IPS-15b (cell line): ENCODE measurements at regions not wholly inside any gene's neighbourhood (a gene's known extent, or its start where the extent isn't known, plus 50 kb on each side); places are given as distances from the start of the nearest gene placed in this dataset.

Experiments
- H3K27me3 ChIP-seq: one replicate; pipeline ENCODE4 v1.6.1; 2013; ENCODE audit warnings: low read length; ENCODE audit not compliant: control insufficient read depth, insufficient read depth
- H3K36me3 ChIP-seq: one replicate; pipeline ENCODE4 v1.6.1; 2013; ENCODE audit warnings: low read length; ENCODE audit not compliant: control insufficient read depth, insufficient read depth
- H3K4me1 ChIP-seq: one replicate; pipeline ENCODE4 v1.6.1; 2013; ENCODE audit warnings: mild to moderate bottlenecking, low read length; ENCODE audit not compliant: control insufficient read depth, insufficient read depth
- H3K4me3 ChIP-seq: one replicate; pipeline ENCODE4 v1.5.1; 2013; ENCODE audit warnings: low read depth, low read length
- H3K9ac ChIP-seq: one replicate; pipeline ENCODE4 v1.6.1; 2013; ENCODE audit warnings: low read depth, mild to moderate bottlenecking, low read length
- H3K9me3 ChIP-seq: one replicate; pipeline ENCODE4 v1.6.1; 2013; ENCODE audit warnings: mild to moderate bottlenecking, low read length; ENCODE audit not compliant: control insufficient read depth, insufficient read depth

DNA sequence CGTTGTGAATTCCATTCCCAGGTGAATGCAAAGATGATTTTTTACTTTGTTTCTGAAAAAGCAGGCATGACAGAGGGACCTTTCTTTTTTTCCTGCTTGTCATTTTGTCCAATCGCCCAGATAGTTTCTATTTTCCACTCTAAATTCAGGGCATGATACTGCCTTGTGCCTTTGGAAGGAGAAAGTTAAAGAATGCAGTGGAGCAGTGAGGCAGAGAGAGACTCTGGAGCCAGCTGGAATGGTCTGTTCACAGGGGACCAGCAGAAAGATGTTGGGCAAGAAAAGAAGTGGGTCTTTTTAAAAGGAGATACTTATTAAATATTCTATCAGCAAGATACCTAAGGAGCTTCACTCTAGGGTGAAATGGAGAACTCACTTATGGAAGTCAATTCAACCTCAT, 532.3 kb downstream of the BRINP1 start:
- H3K36me3 ChIP-seq: no peaks in the 10 kb centered on the region
- H3K9ac ChIP-seq: no peak overlapping the region
- no peaks in the 10 kb centered on the region for H3K27me3 ChIP-seq
- H3K4me1 ChIP-seq: no peaks in the 10 kb centered on the region
- no peaks in the 10 kb centered on the region for H3K9me3 ChIP-seq
- H3K4me3 ChIP-seq: no peak overlapping the region

DNA sequence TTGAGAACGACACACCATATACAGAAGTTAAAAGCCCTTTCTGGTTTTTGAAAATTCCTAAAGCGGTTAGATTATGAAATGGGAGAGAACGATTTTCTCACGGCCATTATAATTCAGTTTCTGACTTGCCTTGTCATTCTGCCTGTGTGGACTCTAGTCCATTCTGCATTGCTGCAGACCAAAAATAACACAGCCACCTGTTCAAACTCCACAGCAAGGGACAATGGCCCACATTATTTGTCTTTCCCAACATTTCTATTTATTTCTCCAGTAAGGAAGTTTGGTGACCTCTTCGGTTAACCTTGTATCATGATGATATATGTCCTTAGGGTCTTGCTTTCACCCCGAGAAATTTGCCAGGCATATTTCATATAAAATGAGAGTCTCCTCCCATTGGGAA, 497.7 kb downstream of the BRINP1 start:
- H3K27me3 ChIP-seq: no peaks in the 10 kb centered on the region
- H3K4me1 ChIP-seq: no peaks in the 10 kb centered on the region
- H3K4me3 ChIP-seq: no peak overlapping the region
- no peaks in the 10 kb centered on the region for H3K9me3 ChIP-seq
- no peaks in the 10 kb centered on the region for H3K36me3 ChIP-seq
- no peak overlapping the region for H3K9ac ChIP-seq

DNA sequence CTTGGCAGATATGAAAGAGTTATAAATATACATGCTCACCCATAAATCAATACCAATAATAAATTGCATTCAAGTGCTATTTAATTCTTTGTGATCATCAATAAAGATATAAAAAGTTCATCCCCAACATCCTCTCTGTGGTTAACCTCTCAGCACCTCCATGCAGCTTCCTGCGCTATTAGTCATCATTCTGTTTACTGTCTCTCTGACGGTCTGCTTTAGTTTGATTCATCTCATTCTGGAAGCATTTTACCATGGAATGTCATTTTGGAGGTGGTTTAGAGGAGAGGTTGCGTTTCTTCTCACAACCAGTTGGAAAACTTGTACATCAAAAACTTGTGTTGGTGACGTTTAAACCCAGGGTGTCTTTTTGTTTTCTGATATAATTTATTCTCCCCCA, 486.6 kb downstream of the BRINP1 start:
- no peaks in the 10 kb centered on the region for H3K9me3 ChIP-seq
- H3K4me1 ChIP-seq: no peaks in the 10 kb centered on the region
- no peaks in the 10 kb centered on the region for H3K27me3 ChIP-seq
- H3K4me3 ChIP-seq: no peak overlapping the region
- H3K9ac ChIP-seq: no peak overlapping the region
- no peaks in the 10 kb centered on the region for H3K36me3 ChIP-seq

DNA sequence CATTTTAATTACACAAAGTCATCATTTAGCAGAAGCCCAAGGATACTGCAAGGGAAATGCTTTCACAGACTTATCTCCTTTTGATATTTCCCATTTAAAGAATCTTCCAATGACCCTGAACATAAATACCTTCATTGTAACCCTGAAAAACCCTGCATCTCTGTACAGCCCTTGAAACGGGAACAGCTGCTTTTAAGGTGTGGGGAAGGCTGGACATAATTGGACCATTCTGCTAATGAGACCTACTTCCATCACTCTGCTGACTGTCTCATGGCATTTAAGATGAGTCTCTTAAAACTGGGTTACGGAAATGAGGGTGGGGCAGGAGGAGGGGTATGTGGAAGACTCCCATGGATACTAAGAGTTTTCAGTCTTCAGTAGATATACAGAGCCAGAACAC, 485.8 kb downstream of the BRINP1 start:
- Histone ChIP-seq H3K9ac (no peak overlapping the region), H3K4me1 (no peaks in the 10 kb centered on the region), H3K9me3 (no peaks in the 10 kb centered on the region), H3K4me3 (no peak overlapping the region), H3K36me3 (no peaks in the 10 kb centered on the region), H3K27me3 (no peaks in the 10 kb centered on the region)

DNA sequence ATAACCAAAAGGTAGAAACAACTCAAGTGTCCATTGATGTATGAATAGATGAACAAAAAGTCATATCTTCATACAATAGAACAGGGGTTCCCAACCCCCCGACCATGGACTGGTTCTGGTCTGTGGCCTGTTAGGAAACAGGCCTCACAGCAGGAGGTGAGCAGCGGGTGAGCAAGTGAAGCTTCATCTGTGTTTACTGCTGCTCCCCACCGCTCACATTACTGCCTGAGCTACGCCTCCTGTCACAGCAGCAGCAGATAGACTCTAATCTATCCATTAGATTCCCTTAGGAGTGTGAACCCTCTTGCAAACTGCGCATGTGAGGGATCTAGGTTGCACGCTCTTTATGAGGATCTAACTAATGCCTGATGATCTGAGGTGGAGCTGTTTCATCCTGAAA, 478.0 kb downstream of the BRINP1 start:
- H3K4me3 ChIP-seq: no peak overlapping the region
- H3K27me3 ChIP-seq: no peaks in the 10 kb centered on the region

DNA sequence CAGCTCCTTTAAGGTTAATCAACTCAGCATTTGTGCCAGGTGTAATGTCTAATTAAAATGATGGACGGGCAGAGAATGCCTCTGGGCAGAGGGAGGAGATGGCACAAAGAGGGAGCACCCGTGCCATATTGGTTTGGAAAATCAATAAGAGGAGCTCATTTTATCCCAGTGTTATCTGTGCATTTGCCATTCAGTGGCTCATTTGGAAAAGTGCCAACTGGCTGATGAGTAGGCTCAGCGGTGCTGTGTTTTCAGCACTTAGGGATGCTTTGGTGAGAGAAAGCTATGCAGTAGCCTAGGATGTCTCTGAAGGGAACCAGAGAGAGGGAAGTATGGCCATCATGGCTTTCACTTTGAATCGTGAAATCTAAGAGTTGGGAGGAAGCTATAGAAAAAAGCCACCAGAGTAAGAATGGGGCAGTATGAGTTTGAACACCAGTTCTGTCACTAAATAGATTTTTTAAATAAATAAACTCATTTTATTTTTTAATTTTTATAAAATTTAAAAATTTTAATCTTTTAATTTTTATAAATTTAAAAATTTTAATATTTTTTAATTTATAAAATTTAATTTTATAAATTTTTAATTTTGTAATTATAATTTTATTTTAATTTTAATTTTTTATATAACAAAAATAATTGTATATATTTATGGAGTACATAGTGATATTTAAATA, 472.8 kb downstream of the BRINP1 start:
- H3K9ac ChIP-seq: no peak overlapping the region
- H3K4me1 ChIP-seq: no peaks in the 10 kb centered on the region
- no peaks in the 10 kb centered on the region for H3K27me3 ChIP-seq
- H3K9me3 ChIP-seq: no peaks in the 10 kb centered on the region
- no peaks in the 10 kb centered on the region for H3K36me3 ChIP-seq
- no peak overlapping the region for H3K4me3 ChIP-seq

More for the DNA sequence above, 478.0 kb downstream of the BRINP1 start:
- no peak overlapping the region for H3K9ac ChIP-seq
- no peaks in the 10 kb centered on the region for H3K9me3 ChIP-seq
- no peaks in the 10 kb centered on the region for H3K4me1 ChIP-seq
- H3K36me3 ChIP-seq: no peaks in the 10 kb centered on the region

DNA sequence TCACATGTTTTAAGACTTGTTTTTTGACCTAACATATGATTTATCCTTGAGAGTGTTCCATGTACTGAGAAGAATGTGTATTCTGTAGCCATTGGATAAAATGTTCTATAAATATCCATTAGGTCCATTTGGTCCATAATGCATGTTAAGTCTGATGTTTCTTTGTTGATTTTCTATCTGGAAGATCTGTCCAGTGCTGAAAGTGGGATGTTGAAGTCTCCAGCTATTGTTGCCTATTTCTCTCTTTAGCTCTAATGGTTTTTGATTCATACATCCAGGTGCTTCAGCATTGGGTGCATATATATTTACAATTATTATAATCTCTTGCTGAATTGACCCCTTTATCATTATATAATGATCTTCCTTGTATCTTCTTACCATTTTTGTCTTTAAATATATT, 451.1 kb downstream of the BRINP1 start:
- H3K9ac ChIP-seq: no peak overlapping the region
- no peak overlapping the region for H3K4me3 ChIP-seq
- H3K4me1 ChIP-seq: no peaks in the 10 kb centered on the region
- no peaks in the 10 kb centered on the region for H3K36me3 ChIP-seq
- H3K27me3 ChIP-seq: no peaks in the 10 kb centered on the region
- H3K9me3 ChIP-seq: no peaks in the 10 kb centered on the region

DNA sequence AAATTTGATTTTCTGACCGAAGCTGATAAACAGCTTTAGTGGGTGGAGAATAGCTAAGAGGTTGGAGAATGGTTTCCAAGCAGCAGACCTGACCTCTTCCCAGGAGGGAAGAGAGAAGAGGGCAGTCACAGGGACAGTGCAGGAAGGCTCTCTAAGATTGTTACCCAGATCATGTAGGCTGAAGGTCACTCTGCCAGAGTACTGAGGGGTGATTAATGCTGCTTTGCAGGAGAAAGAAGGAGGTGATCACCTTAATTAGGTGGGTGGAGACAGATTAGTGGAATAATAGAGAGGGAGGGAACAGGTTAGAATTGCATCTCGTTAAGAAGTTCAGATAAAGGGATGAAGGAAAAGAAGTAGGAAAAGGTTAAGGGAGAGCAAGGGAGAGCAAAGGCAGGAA, 440.5 kb downstream of the BRINP1 start:
- Histone ChIP-seq H3K4me1 (peaks cover 4% of the 10 kb centered on the region), H3K9ac (no peak overlapping the region), H3K9me3 (no peaks in the 10 kb centered on the region), H3K4me3 (no peak overlapping the region), H3K36me3 (no peaks in the 10 kb centered on the region), H3K27me3 (no peaks in the 10 kb centered on the region)

DNA sequence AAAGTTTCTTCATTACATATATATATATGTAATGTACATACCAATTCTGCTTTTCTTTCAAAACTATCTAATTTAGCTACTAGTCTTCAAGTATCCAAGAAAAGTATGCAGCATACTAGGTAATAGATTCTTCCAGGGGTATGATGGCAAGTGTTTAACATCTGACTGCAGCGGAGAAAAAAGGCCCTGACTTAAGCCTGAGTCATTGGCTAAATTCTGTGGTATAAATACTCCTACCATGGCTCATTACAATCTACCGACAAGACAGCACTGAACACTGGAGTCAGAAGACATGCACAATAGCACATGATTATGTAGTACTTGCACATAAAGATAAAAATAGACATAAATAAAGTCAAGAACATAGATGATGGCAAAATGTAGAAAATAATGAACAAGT, 439.9 kb downstream of the BRINP1 start:
- Histone ChIP-seq H3K27me3 (no peaks in the 10 kb centered on the region), H3K9ac (no peak overlapping the region), H3K4me1 (peaks cover 4% of the 10 kb centered on the region), H3K4me3 (no peak overlapping the region), H3K9me3 (no peaks in the 10 kb centered on the region), H3K36me3 (no peaks in the 10 kb centered on the region)

DNA sequence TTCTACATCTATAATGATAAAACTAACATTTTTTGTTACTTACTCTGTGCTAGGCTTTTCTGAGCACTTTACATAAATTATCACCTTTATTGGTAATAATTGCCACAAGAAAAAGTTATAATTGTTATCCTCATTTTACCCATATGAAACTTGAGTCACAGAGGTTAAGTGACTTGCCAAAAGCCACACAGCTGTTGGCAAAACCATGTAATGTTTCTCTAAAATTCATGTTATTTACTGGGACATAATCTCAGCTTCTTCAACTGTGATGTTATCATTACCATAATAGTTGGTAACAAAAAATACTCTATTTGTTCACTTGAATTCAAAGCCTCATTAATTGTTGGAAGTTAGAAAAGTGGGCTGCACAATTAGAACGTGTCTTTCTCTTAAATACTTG, 437.3 kb downstream of the BRINP1 start:
- no peak overlapping the region for H3K9ac ChIP-seq

DNA sequence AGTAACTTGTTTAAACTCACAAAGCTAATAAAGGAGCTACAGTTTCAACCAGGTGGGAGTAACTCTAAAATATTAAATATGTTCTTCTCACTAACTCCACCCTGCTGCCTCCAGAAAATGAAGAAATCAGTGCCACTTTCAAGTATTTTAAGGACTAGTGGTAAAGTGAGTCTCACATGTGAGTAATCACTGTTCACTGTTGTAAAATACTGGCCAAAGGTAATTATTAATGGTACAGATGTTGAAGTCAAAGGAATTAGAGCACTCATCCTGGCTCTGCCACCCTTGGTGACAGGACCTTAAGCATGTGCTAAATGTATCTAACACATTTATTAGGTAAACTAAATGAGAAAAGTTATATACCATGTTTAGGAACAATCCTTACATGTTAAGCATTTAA, 430.7 kb downstream of the BRINP1 start:
- Histone ChIP-seq H3K4me1 (peaks cover 4% of the 10 kb centered on the region), H3K9ac (no peak overlapping the region), H3K27me3 (no peaks in the 10 kb centered on the region), H3K36me3 (no peaks in the 10 kb centered on the region), H3K4me3 (no peak overlapping the region), H3K9me3 (no peaks in the 10 kb centered on the region)

More for the DNA sequence above, 437.3 kb downstream of the BRINP1 start:
- H3K36me3 ChIP-seq: no peaks in the 10 kb centered on the region
- no peaks in the 10 kb centered on the region for H3K9me3 ChIP-seq
- H3K27me3 ChIP-seq: no peaks in the 10 kb centered on the region
- no peak overlapping the region for H3K4me3 ChIP-seq
- H3K4me1 ChIP-seq: peaks cover 4% of the 10 kb centered on the region

DNA sequence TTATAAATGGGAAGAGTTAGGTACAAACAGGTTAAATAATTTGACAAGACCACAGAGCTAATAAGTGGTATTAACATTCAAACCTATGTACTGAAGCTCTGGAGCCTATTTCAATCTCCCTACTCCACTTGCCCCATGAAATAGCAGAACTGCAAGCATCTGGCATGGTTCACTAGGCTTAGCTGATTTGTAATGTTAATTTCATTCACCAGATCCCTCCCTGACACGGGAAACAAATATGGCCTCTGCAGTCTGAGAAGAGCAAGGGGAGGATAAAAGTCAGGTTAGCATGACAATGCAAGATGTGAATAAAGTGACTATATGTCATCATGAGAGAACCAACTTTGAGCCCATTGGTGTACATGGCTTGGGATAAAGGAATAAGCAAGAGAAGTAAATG, 428.8 kb downstream of the BRINP1 start:
- Histone ChIP-seq H3K4me3 (no peak overlapping the region), H3K36me3 (no peaks in the 10 kb centered on the region), H3K9ac (no peak overlapping the region), H3K4me1 (peaks cover 4% of the 10 kb centered on the region), H3K27me3 (no peaks in the 10 kb centered on the region), H3K9me3 (no peaks in the 10 kb centered on the region)
